AG09319 (cell line): ENCODE measurements at regions not wholly inside any gene's neighbourhood (a gene's known extent, or its start where the extent isn't known, plus 50 kb on each side); places are given as distances from the start of the nearest gene placed in this dataset.
"Not testable (repeated sequence)": the region's sequence is repeated elsewhere in the genome, so short reads cannot be mapped to it uniquely, and the experiment has no call there.

Experiments used
- DNase-seq: peaks from one replicate; pipeline ENCODE4 v3.0.0-alpha.2; 2010; ENCODE audit warnings: low read depth; ENCODE audit errors: extremely low read depth
- CTCF ChIP-seq: IDR thresholded peaks from 2 replicates; pipeline ENCODE4 v1.5.1; 2011; ENCODE audit warnings: low read depth, mild to moderate bottlenecking, inconsistent platforms, low read length, moderate library complexity

- TF ChIP-seq CTCF, result no peak
Observed at GRCh38 chr16:72602499-72602898, 430.5 kb upstream of the PMFBP1 start.

DNA sequence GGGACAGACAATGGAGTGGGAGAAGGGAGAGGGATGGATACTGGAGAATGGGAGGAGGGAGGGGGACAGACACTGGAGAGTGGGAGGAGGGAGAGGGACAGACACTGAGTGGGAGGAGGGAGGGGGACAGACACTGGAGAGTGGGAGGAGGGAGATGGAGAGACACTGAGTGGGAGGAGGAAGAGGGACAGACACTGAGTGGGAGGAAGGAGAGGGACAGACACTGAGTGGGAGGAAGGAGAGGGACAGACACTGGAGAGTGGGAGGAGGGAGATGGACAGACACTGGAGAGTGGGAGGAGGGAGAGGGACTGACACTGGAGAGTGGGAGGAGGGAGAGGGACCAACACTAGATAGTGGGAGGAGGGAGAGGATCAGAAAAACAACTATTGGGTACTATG, 426.7 kb upstream of the PMFBP1 start:
- TF ChIP-seq CTCF, result no peak

More at GRCh38 chr16:72602499-72602898, 430.5 kb upstream of the PMFBP1 start:
- DNase-seq, result no peak

GRCh38 chr16:72597938-72598337, 426.0 kb upstream of the PMFBP1 start:
- DNase-seq, result no peak
- TF ChIP-seq CTCF, result no peak

More for the DNA sequence above, 426.7 kb upstream of the PMFBP1 start:
- no peak for DNase-seq

GRCh38 chr16:72596373-72596772, 424.4 kb upstream of the PMFBP1 start:
- no peak for TF ChIP-seq CTCF
- DNase-seq, result no peak

GRCh38 chr16:72590151-72590937, 418.4 kb upstream of the PMFBP1 start:
- TF ChIP-seq CTCF, result no peak
- no peak for DNase-seq

- no peak for TF ChIP-seq CTCF
- no peak for DNase-seq
Observed at GRCh38 chr16:72588551-72588950, 416.6 kb upstream of the PMFBP1 start.

GRCh38 chr16:72578061-72578460, 406.1 kb upstream of the PMFBP1 start:
- DNase-seq, result not testable (repeated sequence)

DNA sequence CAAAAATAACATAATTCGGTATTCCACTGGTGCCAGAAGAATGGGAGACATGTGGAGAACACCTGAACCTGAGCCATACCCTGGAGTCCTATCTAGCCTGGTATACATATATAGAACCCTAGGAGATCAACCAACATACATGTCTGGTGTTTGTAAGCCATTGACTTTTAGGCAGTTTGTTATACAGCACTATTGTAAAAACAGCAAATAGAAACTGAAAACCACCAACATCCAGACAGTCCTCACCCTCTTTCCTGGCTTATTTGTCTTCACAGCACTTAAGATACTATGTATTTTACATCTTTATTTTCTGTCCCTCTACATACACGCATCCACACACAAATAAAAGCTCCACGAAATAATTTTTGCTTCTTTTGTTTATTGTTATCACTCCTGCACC, 404.2 kb upstream of the PMFBP1 start:
- DNase-seq, result no peak
- TF ChIP-seq CTCF, result no peak
